GM19351 (cell line): ENCODE measurements at regions not wholly inside any gene's neighbourhood (a gene's known extent, or its start where the extent isn't known, plus 50 kb on each side); places are given as distances from the start of the nearest gene placed in this dataset.
A peak's percentile ranks its signal among the peaks of the same experiment; 100 is the strongest.
"Not testable (repeated sequence)": the region's sequence is repeated elsewhere in the genome, so short reads cannot be mapped to it uniquely, and the experiment has no call there.

ENCODE experiments used
- ATAC-seq: cut with Tn5 transposase; IDR thresholded peaks from one replicate; pipeline ENCODE4 v1.9.1; 2021; ENCODE audit warnings: mild to moderate bottlenecking, moderate library complexity; ENCODE audit not compliant: unreplicated experiment

- no peak for ATAC-seq
Measured at GRCh38 chr6:156612361-156612760, 164.8 kb upstream of the ARID1B start.

- no peak for ATAC-seq
Measured at GRCh38 chr6:156602066-156602385, 175.2 kb upstream of the ARID1B start.

GRCh38 chr6:156601152-156602065, 175.8 kb upstream of the ARID1B start:
- ATAC-seq, result no peak

- no peak for ATAC-seq
Measured at GRCh38 chr6:156600678-156601077, 176.5 kb upstream of the ARID1B start.

GRCh38 chr6:156599978-156600590, 177.1 kb upstream of the ARID1B start:
- ATAC-seq, result no peak

- ATAC-seq, result no peak
Measured at GRCh38 chr6:156599366-156599765, 177.8 kb upstream of the ARID1B start.

- ATAC-seq, result no peak
Measured at GRCh38 chr6:156598855-156599180, 178.4 kb upstream of the ARID1B start.

DNA sequence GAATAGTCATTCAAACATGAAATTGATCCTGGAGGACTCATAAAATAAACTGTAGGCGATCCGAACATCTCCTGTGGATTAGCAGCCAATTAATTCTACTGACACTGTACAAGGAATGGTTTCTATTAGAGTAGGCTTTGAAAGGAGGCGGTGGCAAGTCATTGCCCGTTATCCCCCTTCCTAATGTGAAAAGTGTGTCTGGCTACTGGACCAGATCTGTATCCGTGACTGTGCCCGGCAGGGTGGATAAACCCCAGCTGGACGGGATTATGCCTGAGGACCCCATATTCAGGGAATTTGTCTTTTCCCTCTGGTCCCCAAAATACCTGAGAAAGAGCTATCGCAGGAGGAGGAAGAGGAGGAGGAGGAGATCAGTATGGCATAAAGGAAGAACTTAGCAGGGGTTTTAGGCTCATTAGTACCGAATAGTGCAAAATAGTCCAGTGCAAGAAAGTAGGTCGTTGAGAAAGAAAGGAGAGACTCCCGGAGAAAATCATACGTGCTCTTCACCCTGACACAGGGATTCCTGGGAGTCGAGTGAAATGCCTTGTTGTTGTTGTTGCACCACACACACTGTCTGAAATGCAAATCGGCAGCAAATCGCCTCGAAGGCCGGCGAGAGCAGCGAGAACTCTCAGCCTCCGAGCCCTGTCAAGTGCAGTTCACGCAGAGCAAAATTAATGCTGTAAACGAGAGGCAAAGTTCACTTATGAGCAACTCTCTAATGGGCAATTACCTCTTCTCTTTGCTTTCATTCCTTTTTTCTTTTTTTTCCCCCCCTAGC, 178.9 kb upstream of the ARID1B start:
- ATAC-seq, result no peak

- ATAC-seq, result no peak
Measured at GRCh38 chr6:156597095-156597494, 180.1 kb upstream of the ARID1B start.

GRCh38 chr6:156595476-156595875, 181.7 kb upstream of the ARID1B start:
- ATAC-seq, result no peak

DNA sequence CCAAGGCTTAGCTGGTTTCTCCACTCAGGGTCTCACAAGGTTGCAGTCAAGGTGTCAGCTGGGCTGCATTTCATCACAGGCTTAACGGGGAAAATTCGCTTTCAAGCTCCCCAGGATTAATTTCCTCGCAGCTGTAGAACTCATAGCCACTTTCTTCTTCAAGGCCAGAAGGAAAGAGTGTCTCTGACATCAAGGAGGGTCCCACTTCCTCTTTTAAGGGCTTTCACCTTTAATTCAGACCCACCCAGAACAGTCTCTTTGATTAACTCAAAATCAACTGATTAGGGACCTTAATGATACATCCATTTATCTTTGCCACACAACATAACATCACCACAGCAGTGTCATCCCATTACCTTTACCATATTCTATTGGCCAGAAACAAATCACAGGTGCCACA, 183.3 kb upstream of the ARID1B start:
- no peak for ATAC-seq

GRCh38 chr6:156593127-156593526, 184.1 kb upstream of the ARID1B start:
- no peak for ATAC-seq

DNA sequence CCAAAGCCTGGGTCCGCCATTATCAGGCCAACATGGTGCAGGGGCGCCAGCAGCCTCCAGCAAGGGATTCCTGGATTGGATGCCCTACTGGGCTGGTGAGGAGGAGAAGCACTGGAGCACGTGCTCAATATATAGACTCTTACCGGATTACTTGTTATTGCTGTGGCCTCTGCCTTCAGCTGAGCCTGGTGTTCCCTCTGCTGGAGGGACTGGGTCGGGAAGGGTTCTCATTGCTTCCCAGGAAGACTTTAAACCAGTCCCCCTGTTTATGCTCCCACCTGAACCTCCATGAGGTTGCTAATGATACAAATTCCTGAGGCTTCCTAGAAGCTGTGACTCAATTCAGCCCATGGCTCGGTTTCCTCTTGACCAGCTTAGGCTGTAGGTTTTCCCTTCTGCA, 186.7 kb upstream of the ARID1B start:
- ATAC-seq, result no peak

GRCh38 chr6:156589281-156589680, 187.9 kb upstream of the ARID1B start:
- no peak for ATAC-seq

- no peak for ATAC-seq
Measured at GRCh38 chr6:156587751-156588301, 189.4 kb upstream of the ARID1B start.

DNA sequence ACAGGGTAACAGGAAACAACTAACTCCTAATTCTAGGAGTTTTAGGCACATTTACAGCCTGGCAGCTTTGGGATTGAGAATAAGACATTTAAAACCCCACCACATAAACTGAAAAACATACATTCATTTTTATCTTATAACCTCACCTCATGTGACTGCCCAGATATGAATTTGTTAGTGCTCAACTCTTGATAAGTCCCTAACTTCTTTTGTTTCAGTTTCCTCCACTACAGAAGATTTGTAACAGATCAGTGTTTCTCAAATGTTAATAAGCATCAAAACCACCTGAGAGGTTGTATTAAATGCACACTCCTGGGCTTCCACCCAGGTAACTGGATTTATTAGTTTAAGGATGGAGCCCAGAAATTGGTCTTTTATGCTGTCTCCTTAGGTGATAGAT, 190.1 kb upstream of the ARID1B start:
- ATAC-seq, result no peak

GRCh38 chr6:156585859-156586258, 191.3 kb upstream of the ARID1B start:
- ATAC-seq, result no peak

DNA sequence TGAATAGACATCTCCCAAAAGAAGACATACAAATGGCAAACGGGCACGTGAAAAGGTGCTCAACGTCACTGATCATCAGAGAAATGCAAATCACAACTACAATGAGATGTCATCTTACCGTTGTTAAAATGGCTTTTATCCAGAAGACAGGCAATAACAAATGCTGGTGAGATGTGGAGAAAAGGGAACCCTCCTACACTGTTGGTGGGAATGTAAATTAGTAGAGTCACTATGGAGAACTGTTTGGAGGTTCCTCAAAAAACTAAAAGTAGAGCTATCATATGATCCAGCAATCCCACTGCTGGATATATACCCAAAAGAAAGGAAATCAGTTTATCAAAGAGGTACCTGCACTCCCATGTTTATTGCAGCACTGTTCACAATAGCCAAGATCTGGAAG, 193.1 kb upstream of the ARID1B start:
- not testable (repeated sequence) for ATAC-seq

- no peak for ATAC-seq
Measured at GRCh38 chr6:156583083-156583482, 194.1 kb upstream of the ARID1B start.

- ATAC-seq, result peak; percentile 54
Measured at GRCh38 chr6:156582509-156582992, 194.6 kb upstream of the ARID1B start.

- no peak for ATAC-seq
Measured at GRCh38 chr6:156579564-156579963, 197.6 kb upstream of the ARID1B start.
